ENCODE measurements at regions not wholly inside any gene's neighbourhood (a gene's known extent, or its start where the extent isn't known, plus 50 kb on each side); places are given as distances from the start of the nearest gene placed in this dataset.
"Not testable (repeated sequence)": the region's sequence is repeated elsewhere in the genome, so short reads cannot be mapped to it uniquely, and the experiment has no call there.

DNA sequence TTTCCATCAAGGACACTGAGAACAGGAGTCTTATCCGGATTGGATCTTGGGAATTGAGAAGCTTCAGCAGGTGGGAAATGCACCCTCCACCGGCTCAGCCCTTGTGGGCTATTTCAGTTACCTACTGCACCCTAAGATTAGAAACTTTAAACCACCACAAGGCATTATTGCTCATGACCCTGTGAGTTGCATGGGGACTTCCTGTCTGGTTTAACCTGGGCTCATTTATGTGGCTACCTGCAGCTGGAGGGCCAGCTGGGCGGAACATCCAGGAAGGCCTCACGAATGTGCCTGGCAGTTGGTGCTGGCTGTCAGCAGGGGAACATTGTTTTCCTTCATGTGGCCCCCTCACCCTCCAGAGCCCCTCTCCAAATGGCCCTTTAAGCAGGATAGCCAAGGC, 164.1 kb downstream of the DEFB131A start:
- Histone ChIP-seq H3K9ac (ENCODE audit: low read length) (no peak overlapping the region), H3K4me3 (ENCODE audit: low read depth, low read length, poor library complexity, severe bottlenecking) (no peak overlapping the region), H4K20me1 (ENCODE audit: insufficient read depth, low read length) (no peaks in the 10 kb centered on the region), H3K27me3 (ENCODE audit: insufficient read depth, low read length) (no peaks in the 10 kb centered on the region), H3K9me2 (ENCODE audit: low read depth, low read length) (no peaks in the 10 kb centered on the region), H3K36me3 (ENCODE audit: insufficient read depth, low read length) (no peaks in the 10 kb centered on the region), H3K27ac (ENCODE audit: low read depth, low read length, poor library complexity, severe bottlenecking) (no peak overlapping the region), H3K79me2 (ENCODE audit: insufficient read depth, low read length) (no peaks in the 10 kb centered on the region), H3K4me2 (ENCODE audit: low read length) (no peak overlapping the region), H3F3A (ENCODE audit: insufficient read depth, low read length) (no peaks in the 10 kb centered on the region), H2AFZ (ENCODE audit: low read length) (no peak overlapping the region), H3K4me1 (ENCODE audit: insufficient read depth, low read length, severe bottlenecking) (no peaks in the 10 kb centered on the region), H3K9me3 (ENCODE audit: low read length) (no peaks in the 10 kb centered on the region)
- TF ChIP-seq, protein P1, sequence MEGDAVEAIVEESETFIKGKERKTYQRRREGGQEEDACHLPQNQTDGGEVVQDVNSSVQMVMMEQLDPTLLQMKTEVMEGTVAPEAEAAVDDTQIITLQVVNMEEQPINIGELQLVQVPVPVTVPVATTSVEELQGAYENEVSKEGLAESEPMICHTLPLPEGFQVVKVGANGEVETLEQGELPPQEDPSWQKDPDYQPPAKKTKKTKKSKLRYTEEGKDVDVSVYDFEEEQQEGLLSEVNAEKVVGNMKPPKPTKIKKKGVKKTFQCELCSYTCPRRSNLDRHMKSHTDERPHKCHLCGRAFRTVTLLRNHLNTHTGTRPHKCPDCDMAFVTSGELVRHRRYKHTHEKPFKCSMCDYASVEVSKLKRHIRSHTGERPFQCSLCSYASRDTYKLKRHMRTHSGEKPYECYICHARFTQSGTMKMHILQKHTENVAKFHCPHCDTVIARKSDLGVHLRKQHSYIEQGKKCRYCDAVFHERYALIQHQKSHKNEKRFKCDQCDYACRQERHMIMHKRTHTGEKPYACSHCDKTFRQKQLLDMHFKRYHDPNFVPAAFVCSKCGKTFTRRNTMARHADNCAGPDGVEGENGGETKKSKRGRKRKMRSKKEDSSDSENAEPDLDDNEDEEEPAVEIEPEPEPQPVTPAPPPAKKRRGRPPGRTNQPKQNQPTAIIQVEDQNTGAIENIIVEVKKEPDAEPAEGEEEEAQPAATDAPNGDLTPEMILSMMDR (IDR thresholded peaks at IDR 0.05; ENCODE audit: low read length), result no peak
- no peak for TF ChIP-seq EZH2 (IDR thresholded peaks at IDR 0.05; ENCODE audit: borderline replicate concordance, low read length)

DNA sequence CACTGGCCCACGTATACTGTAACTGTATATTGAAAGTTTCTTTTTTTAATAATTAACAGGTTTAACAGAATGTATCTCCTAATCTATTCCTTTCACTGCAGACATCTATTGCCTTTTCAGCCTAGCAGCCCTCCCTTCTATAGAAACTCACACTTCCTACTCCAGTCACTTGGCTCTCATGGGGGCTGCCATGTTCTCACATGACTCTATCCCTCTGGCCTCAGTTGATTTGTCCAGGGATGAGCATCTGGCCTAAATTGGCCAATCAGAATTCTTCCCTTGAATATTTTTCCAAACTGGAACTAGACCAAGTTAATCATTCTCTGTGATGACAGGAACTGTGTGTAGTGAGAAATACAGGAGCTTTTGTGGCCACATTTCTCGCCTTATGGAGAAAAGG, 166.1 kb downstream of the DEFB131A start:
- not testable (repeated sequence) for H3K9ac ChIP-seq (ENCODE audit: low read length); H3K4me3 ChIP-seq (ENCODE audit: low read depth, low read length, poor library complexity, severe bottlenecking); H3K79me2 ChIP-seq (ENCODE audit: insufficient read depth, low read length); H3K36me3 ChIP-seq (ENCODE audit: insufficient read depth, low read length); H3F3A ChIP-seq (ENCODE audit: insufficient read depth, low read length); H2AFZ ChIP-seq (ENCODE audit: low read length); H3K27me3 ChIP-seq (ENCODE audit: insufficient read depth, low read length); H3K9me2 ChIP-seq (ENCODE audit: low read depth, low read length); H3K27ac ChIP-seq (ENCODE audit: low read depth, low read length, poor library complexity, severe bottlenecking); H3K4me2 ChIP-seq (ENCODE audit: low read length); H4K20me1 ChIP-seq (ENCODE audit: insufficient read depth, low read length); H3K9me3 ChIP-seq (ENCODE audit: low read length); H3K4me1 ChIP-seq (ENCODE audit: insufficient read depth, low read length, severe bottlenecking)

DNA sequence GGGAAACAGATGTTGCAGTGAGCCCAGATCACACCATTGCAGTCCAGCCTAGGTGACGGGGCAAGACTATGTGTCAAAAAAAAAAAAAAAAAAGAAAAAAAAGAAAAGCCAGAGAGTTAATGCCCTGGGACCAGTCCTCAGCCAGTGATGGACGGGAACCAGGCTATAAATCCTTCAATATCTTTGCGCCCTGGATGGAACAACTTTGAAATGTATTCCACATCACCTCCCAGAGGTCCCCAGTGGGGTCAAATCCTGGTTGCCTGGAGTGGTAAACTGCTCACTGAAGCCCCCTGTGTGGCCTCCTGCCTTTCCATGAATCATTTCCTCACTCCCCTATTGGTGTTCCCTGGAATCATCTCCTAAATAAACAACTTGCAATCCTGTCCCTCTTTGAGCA, 166.9 kb downstream of the DEFB131A start:
- Histone ChIP-seq H3K4me3 (ENCODE audit: low read depth, low read length, poor library complexity, severe bottlenecking) (no peak overlapping the region), H3K4me2 (ENCODE audit: low read length) (no peak overlapping the region), H2AFZ (ENCODE audit: low read length) (no peak overlapping the region), H3K79me2 (ENCODE audit: insufficient read depth, low read length) (no peaks in the 10 kb centered on the region), H4K20me1 (ENCODE audit: insufficient read depth, low read length) (no peaks in the 10 kb centered on the region), H3F3A (ENCODE audit: insufficient read depth, low read length) (no peaks in the 10 kb centered on the region), H3K9ac (ENCODE audit: low read length) (no peak overlapping the region), H3K9me2 (ENCODE audit: low read depth, low read length) (no peaks in the 10 kb centered on the region), H3K9me3 (ENCODE audit: low read length) (no peaks in the 10 kb centered on the region), H3K4me1 (ENCODE audit: insufficient read depth, low read length, severe bottlenecking) (no peaks in the 10 kb centered on the region), H3K27me3 (ENCODE audit: insufficient read depth, low read length) (no peaks in the 10 kb centered on the region), H3K27ac (ENCODE audit: low read depth, low read length, poor library complexity, severe bottlenecking) (no peak overlapping the region), H3K36me3 (ENCODE audit: insufficient read depth, low read length) (no peaks in the 10 kb centered on the region)
- TF ChIP-seq, protein P1 (IDR thresholded peaks at IDR 0.05; ENCODE audit: low read length), result no peak
- TF ChIP-seq EZH2 (IDR thresholded peaks at IDR 0.05; ENCODE audit: borderline replicate concordance, low read length), result no peak

DNA sequence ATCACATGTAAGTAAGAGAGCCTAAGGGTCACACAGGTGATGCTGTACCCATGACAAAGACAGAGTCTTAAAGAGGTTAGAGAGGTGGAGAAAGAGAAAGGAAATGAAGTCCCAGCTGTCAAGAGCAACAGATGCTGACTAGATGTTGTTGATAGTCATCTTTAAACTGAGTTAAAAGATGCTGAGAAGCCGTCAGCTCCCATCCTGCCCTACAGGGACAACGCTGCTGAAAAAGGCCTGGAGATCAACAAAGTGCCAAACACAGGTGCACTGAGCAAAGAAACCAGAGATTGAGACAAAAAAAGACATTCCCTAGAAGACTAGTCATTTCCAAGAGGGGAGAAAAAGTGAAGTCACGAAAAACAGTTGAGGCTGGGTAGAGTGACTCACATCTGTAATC, 145.0 kb upstream of the DRD5 start:
- not testable (repeated sequence) for H4K20me1 ChIP-seq (ENCODE audit: insufficient read depth, low read length); H3K4me3 ChIP-seq (ENCODE audit: low read depth, low read length, poor library complexity, severe bottlenecking); H3K27ac ChIP-seq (ENCODE audit: low read depth, low read length, poor library complexity, severe bottlenecking); H3K9ac ChIP-seq (ENCODE audit: low read length); H3K9me2 ChIP-seq (ENCODE audit: low read depth, low read length); H3K4me1 ChIP-seq (ENCODE audit: insufficient read depth, low read length, severe bottlenecking); H3K9me3 ChIP-seq (ENCODE audit: low read length); H3K36me3 ChIP-seq (ENCODE audit: insufficient read depth, low read length); H3K79me2 ChIP-seq (ENCODE audit: insufficient read depth, low read length); H3K4me2 ChIP-seq (ENCODE audit: low read length); H2AFZ ChIP-seq (ENCODE audit: low read length); H3K27me3 ChIP-seq (ENCODE audit: insufficient read depth, low read length); H3F3A ChIP-seq (ENCODE audit: insufficient read depth, low read length)

DNA sequence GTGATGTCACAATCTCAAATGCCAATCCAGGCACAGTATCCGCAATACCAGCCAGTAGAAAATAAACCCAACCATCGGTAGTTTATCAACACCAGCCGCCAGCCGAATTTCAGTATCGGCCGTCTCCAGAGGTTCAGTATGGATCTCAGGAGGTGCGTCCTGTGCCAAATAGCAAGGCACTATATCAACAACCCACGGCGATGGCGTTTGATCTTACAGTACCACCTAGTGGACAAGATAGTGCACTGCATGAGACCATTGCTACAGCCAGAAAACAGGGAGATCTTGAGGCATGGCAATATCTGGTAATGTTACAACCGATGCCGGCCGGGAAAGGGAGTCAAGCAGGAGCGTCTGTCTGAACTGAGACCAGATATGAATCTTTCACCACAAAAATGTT, 121.8 kb upstream of the DRD5 start:
- H3K9me2 ChIP-seq (ENCODE audit: low read depth, low read length); H3K79me2 ChIP-seq (ENCODE audit: insufficient read depth, low read length); H3K9ac ChIP-seq (ENCODE audit: low read length); H4K20me1 ChIP-seq (ENCODE audit: insufficient read depth, low read length); H3K4me2 ChIP-seq (ENCODE audit: low read length); H2AFZ ChIP-seq (ENCODE audit: low read length); H3K27ac ChIP-seq (ENCODE audit: low read depth, low read length, poor library complexity, severe bottlenecking); H3F3A ChIP-seq (ENCODE audit: insufficient read depth, low read length); H3K4me3 ChIP-seq (ENCODE audit: low read depth, low read length, poor library complexity, severe bottlenecking); H3K9me3 ChIP-seq (ENCODE audit: low read length); H3K27me3 ChIP-seq (ENCODE audit: insufficient read depth, low read length); H3K36me3 ChIP-seq (ENCODE audit: insufficient read depth, low read length); H3K4me1 ChIP-seq (ENCODE audit: insufficient read depth, low read length, severe bottlenecking): not testable (repeated sequence)

DNA sequence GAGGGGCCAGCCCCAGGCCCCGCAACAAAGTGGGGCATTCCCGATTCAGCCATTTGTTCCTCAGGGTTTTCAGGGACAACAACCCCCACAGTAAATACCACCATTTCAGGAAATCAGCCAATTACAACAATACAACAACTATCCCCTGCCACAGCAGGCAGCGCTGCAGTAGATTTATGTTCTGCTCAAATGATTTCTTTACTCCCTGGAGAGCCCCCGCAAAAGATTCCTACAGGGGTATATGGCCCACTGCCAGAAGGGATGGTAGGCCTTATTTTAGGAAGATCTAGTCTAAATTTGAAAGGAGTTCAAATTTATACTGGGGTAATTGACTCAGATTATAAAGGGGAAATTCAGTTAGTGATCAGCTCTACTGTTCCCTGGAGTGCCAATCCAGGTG, 120.5 kb upstream of the DRD5 start:
- H3F3A ChIP-seq (ENCODE audit: insufficient read depth, low read length); H3K27ac ChIP-seq (ENCODE audit: low read depth, low read length, poor library complexity, severe bottlenecking); H3K4me1 ChIP-seq (ENCODE audit: insufficient read depth, low read length, severe bottlenecking); H3K79me2 ChIP-seq (ENCODE audit: insufficient read depth, low read length); H3K9ac ChIP-seq (ENCODE audit: low read length); H3K9me2 ChIP-seq (ENCODE audit: low read depth, low read length); H3K4me3 ChIP-seq (ENCODE audit: low read depth, low read length, poor library complexity, severe bottlenecking); H3K9me3 ChIP-seq (ENCODE audit: low read length); H3K36me3 ChIP-seq (ENCODE audit: insufficient read depth, low read length); H2AFZ ChIP-seq (ENCODE audit: low read length); H4K20me1 ChIP-seq (ENCODE audit: insufficient read depth, low read length); H3K27me3 ChIP-seq (ENCODE audit: insufficient read depth, low read length); H3K4me2 ChIP-seq (ENCODE audit: low read length): not testable (repeated sequence)

Measured in OCI-LY1 (cell line).